Right lobe of liver (tissue), 6 donors: ENCODE measurements at regions not wholly inside any gene's neighbourhood (a gene's known extent, or its start where the extent isn't known, plus 50 kb on each side); places are given as distances from the start of the nearest gene placed in this dataset.
"Not testable (repeated sequence)": the region's sequence is repeated elsewhere in the genome, so short reads cannot be mapped to it uniquely, and the experiment has no call there.

ENCODE experiments used
- ATAC-seq, 4 donors: fragments of 200-7000 bp; cut with Tn5 transposase; one replicate each; pipeline ENCODE4 v1.9.1; 2020; ENCODE audit warnings: mild to moderate bottlenecking in 4 of 4, moderate library complexity in 4 of 4
- DNase-seq, 3 donors: peaks; one replicate each; pipeline ENCODE4 v3.0.0-alpha.2; 2020
- H3K27ac ChIP-seq, 3 donors: fragments of 200-600 bp; one replicate each; pipeline ENCODE4 v1.8.0; 2022
- H3K27me3 ChIP-seq, 2 donors: fragments of 200-600 bp; one replicate each; pipeline ENCODE4 v1.8.0; 2022
- H3K36me3 ChIP-seq, 4 donors: fragments of 200-600 bp; sonication (generic) in 1 of 4; one replicate each; pipeline versions ENCODE4 v1.5.1 to v1.8.0; 2017 to 2022; ENCODE audit warnings: control low read depth in 1 of 4
- H3K4me1 ChIP-seq, 4 donors: fragments of 200-600 bp; sonication (generic) in 1 of 4; one replicate each; pipeline versions ENCODE4 v1.5.1 to v1.8.0; 2017 to 2022; ENCODE audit warnings: control low read depth in 1 of 4
- H3K4me3 ChIP-seq, 3 donors: fragments of 200-600 bp; one replicate each; pipeline ENCODE4 v1.8.0; 2022
- H3K9me3 ChIP-seq, 4 donors: fragments of 200-600 bp; sonication (generic) in 1 of 4; one replicate each; pipeline versions ENCODE4 v1.5.1 to v1.8.0; 2017 to 2022; ENCODE audit warnings: control low read depth in 1 of 4
- POLR2A ChIP-seq: fragments of 450-650 bp; IDR thresholded peaks from one replicate; pipeline ENCODE4 v1.6.1; 2017; ENCODE audit warnings: antibody characterized with exemption, mild to moderate bottlenecking
- WGBS: methylation state at CpG from one replicate; pipeline ENCODE4 v1.1.6; 2018; ENCODE audit warnings: low coverage, low lambda C conversion rate; ENCODE audit not compliant: insufficient coverage; ENCODE audit errors: missing lambda C conversion rate; 5-methylcytosine and 5-hydroxymethylcytosine counted together
- intact Hi-C, 2 donors: fragments of 100-400 bp; cut with DNase I; formaldehyde crosslinking; loops; one replicate each; pipeline versions ENCODE4 v1.11.2 to v1.14.1; 2022
- TF ChIP-seq, protein P1 (sequence below), 4 donors: fragments of 200-600 bp in 3 of 4; fragments of 450-650 bp in 1 of 4; IDR thresholded peaks; one replicate each; pipeline versions ENCODE4 v1.5.1 to v1.8.0; 2016 to 2022; ENCODE audit warnings: antibody characterized with exemption in 4 of 4, mild to moderate bottlenecking in 2 of 4
- donor health status: DM: no; HTN: yes; CAD: no.
- donor health status: DM: no; HTN: no; CAD: no.
- donor health status: DM: no; HTN: no; CAD: no.
- donor health status: DM: no; HTN: yes; CAD: no.
- donor health status: DM: no; HTN: yes; CAD: no.

DNA sequence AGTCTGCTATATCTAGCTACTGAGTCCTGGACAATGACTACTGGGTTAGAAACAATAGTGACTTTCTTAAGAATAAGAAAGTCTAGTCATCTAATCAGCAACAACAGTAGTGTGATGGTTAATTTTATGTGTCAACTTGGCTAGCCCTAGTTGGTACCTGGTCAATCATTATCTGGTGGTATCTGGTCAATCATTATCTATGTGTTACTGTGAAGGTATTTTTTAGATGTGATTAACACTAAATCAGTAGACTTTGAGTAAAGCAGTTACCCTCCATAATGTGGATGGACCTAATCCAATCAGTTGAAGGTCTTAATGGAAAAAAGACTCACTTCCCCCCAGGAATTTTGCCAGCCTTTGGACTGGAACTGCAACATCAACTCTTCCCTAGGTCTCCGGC, 312.6 kb downstream of the SIPA1L2 start:
- TF ChIP-seq, protein P1, sequence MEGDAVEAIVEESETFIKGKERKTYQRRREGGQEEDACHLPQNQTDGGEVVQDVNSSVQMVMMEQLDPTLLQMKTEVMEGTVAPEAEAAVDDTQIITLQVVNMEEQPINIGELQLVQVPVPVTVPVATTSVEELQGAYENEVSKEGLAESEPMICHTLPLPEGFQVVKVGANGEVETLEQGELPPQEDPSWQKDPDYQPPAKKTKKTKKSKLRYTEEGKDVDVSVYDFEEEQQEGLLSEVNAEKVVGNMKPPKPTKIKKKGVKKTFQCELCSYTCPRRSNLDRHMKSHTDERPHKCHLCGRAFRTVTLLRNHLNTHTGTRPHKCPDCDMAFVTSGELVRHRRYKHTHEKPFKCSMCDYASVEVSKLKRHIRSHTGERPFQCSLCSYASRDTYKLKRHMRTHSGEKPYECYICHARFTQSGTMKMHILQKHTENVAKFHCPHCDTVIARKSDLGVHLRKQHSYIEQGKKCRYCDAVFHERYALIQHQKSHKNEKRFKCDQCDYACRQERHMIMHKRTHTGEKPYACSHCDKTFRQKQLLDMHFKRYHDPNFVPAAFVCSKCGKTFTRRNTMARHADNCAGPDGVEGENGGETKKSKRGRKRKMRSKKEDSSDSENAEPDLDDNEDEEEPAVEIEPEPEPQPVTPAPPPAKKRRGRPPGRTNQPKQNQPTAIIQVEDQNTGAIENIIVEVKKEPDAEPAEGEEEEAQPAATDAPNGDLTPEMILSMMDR (IDR thresholded peaks at IDR 0.05): no peak
- no peak for TF ChIP-seq POLR2A
- no peaks in the 10 kb centered on the region for H3K27me3 ChIP-seq
- no peaks in the 10 kb centered on the region for H3K36me3 ChIP-seq
- no peaks in the 10 kb centered on the region for H3K4me1 ChIP-seq
- intact Hi-C loops: no loop called here
- no peaks in the 10 kb centered on the region for H3K9me3 ChIP-seq
- 85% methylated on average over 1 of the region's 1 CpG for WGBS
- ATAC-seq (no peak), DNase-seq (no peak)
- no peak overlapping the region for H3K4me3 ChIP-seq
- no peak overlapping the region for H3K27ac ChIP-seq

- intact Hi-C loops: no loop called here
- Histone ChIP-seq H3K4me1 (no peaks in the 10 kb centered on the region), H3K27ac (no peak overlapping the region), H3K9me3 (no peaks in the 10 kb centered on the region), H3K4me3 (no peak overlapping the region), H3K27me3 (no peaks in the 10 kb centered on the region), H3K36me3 (no peaks in the 10 kb centered on the region)
- DNase-seq (no peak), ATAC-seq (no peak)
- TF ChIP-seq, protein P1 (IDR thresholded peaks at IDR 0.05): no peak
- TF ChIP-seq POLR2A: no peak
Measured at GRCh38 chr1:232316864-232317263, 313.1 kb downstream of the SIPA1L2 start.

GRCh38 chr1:232313876-232314275, 316.1 kb downstream of the SIPA1L2 start:
- WGBS: 77% methylated on average over 15 of the region's 15 CpGs
- H3K27ac ChIP-seq, H3K4me1 ChIP-seq, intact Hi-C loops, H3K4me3 ChIP-seq, H3K27me3 ChIP-seq, H3K36me3 ChIP-seq, DNase-seq, H3K9me3 ChIP-seq, ATAC-seq: not testable (repeated sequence)

GRCh38 chr1:232310541-232310940, 319.4 kb downstream of the SIPA1L2 start:
- H3K4me3 ChIP-seq: no peak overlapping the region
- H3K4me1 ChIP-seq: no peaks in the 10 kb centered on the region
- H3K36me3 ChIP-seq: no peaks in the 10 kb centered on the region
- H3K9me3 ChIP-seq: no peaks in the 10 kb centered on the region
- intact Hi-C loops: no loop called here
- H3K27ac ChIP-seq: no peak overlapping the region
- TF ChIP-seq, protein P1 (IDR thresholded peaks at IDR 0.05): no peak
- no peak for TF ChIP-seq POLR2A
- no peaks in the 10 kb centered on the region for H3K27me3 ChIP-seq
- no peak for ATAC-seq
- no peak for DNase-seq
- 53% methylated on average over 5 of the region's 5 CpGs for whole genome bisulfite sequencing

DNA sequence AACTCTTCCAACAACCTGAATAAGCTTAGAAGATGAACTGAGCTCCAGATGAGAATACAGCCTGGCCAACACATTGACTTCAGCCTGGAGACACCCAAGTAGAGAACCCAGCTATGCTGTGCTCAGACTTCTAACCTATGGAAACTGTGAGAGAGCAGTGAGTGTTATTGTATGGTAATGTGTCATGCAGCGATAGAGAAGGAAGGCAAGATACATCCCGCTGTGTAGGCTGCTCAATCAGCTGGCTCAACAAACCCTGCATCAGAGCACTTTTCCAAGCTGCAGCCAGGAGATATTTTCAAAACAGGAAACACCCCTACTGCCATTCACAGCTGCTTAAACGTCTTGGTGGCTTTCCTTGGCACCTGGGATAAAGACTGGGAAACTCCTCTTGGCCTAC, 321.3 kb downstream of the SIPA1L2 start:
- intact Hi-C loops: no loop called here
- Histone ChIP-seq H3K4me1 (no peaks in the 10 kb centered on the region), H3K9me3 (no peaks in the 10 kb centered on the region), H3K4me3 (no peak overlapping the region), H3K27me3 (no peaks in the 10 kb centered on the region), H3K36me3 (no peaks in the 10 kb centered on the region), H3K27ac (no peak overlapping the region)
- DNase-seq: no peak
- no peak for ATAC-seq
- 0% methylated on average over 1 of the region's 3 CpGs for WGBS
- no peak for TF ChIP-seq POLR2A
- TF ChIP-seq, protein P1 (IDR thresholded peaks at IDR 0.05): no peak
